NCI-H2029 (cell line): ENCODE measurements at regions not wholly inside any gene's neighbourhood (a gene's known extent, or its start where the extent isn't known, plus 50 kb on each side); places are given as distances from the start of the nearest gene placed in this dataset.

ENCODE experiments used
- DNase-seq: peaks from one replicate; lab custom pipeline; 2025; lab: John Stamatoyannopoulos, UW

GRCh38 chr7:68306692-68307107 is 1291.6 kb upstream of the AUTS2 start:
- no peak for DNase-seq

GRCh38 chr7:68309271-68309670 is 1289.0 kb upstream of the AUTS2 start:
- DNase-seq = no peak

- DNase-seq = peak; percentile 58
These were observed 1288.5 kb upstream of the AUTS2 start for GRCh38 chr7:68309806-68310205.

GRCh38 chr7:68311958-68312357 is 1286.3 kb upstream of the AUTS2 start:
- no peak for DNase-seq

GRCh38 chr7:68313806-68314205 is 1284.5 kb upstream of the AUTS2 start:
- peak; percentile 71 for DNase-seq

- no peak for DNase-seq
These were observed 1284.1 kb upstream of the AUTS2 start for GRCh38 chr7:68314208-68314607.

GRCh38 chr7:68317476-68317875 is 1280.8 kb upstream of the AUTS2 start:
- DNase-seq = no peak

GRCh38 chr7:68319061-68319460 is 1279.2 kb upstream of the AUTS2 start:
- DNase-seq = no peak

GRCh38 chr7:68321076-68321639 is 1277.1 kb upstream of the AUTS2 start:
- DNase-seq = peak; percentile 77

GRCh38 chr7:68321776-68322496 is 1276.3 kb upstream of the AUTS2 start:
- no peak for DNase-seq

GRCh38 chr7:68324621-68325020 is 1273.7 kb upstream of the AUTS2 start:
- no peak for DNase-seq

- no peak for DNase-seq
These were observed 1264.1 kb upstream of the AUTS2 start for GRCh38 chr7:68334216-68334615.

- no peak for DNase-seq
These were observed 1263.5 kb upstream of the AUTS2 start for GRCh38 chr7:68334636-68335272.

GRCh38 chr7:68336594-68336993 is 1261.7 kb upstream of the AUTS2 start:
- no peak for DNase-seq

- no peak for DNase-seq
These were observed 1249.9 kb upstream of the AUTS2 start for GRCh38 chr7:68348401-68348800.

GRCh38 chr7:68362745-68363518 is 1235.3 kb upstream of the AUTS2 start:
- DNase-seq = no peak

- no peak for DNase-seq
These were observed 1233.2 kb upstream of the AUTS2 start for GRCh38 chr7:68364886-68365625.

- DNase-seq = no peak
These were observed 1226.3 kb upstream of the AUTS2 start for GRCh38 chr7:68371985-68372384.

GRCh38 chr7:68376131-68376661 is 1222.1 kb upstream of the AUTS2 start:
- no peak for DNase-seq

- DNase-seq = no peak
These were observed 1216.5 kb upstream of the AUTS2 start for GRCh38 chr7:68381731-68382130.

GRCh38 chr7:68384581-68384980 is 1213.7 kb upstream of the AUTS2 start:
- no peak for DNase-seq

- DNase-seq = no peak
These were observed 1205.2 kb upstream of the AUTS2 start for GRCh38 chr7:68393051-68393450.
